ENCODE measurements at regions not wholly inside any gene's neighbourhood (a gene's known extent, or its start where the extent isn't known, plus 50 kb on each side); places are given as distances from the start of the nearest gene placed in this dataset.

DNA sequence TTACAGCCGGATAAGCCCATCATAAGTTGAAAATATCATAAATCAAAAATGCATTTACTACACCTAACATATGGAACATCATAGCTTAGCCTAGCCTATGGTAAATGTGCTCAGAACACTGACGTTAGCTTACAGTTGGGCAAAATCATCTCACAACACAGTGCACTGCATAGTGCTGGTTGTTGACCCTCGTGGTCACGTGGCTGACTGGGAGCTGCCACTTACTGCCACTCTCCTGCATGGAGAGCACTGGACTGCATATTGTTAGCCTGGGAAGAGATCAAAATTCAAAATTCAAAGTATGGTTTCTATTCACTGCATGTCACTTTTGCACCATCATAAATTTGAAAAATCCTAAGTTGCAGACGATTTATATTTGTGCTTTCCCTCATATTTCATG, 94.0 kb upstream of the CACNA2D3 start:
- DNase-seq (ENCODE audit: low spot score) = no peak
- intact Hi-C loops (cut with DNase I) = no loop called here

DNA sequence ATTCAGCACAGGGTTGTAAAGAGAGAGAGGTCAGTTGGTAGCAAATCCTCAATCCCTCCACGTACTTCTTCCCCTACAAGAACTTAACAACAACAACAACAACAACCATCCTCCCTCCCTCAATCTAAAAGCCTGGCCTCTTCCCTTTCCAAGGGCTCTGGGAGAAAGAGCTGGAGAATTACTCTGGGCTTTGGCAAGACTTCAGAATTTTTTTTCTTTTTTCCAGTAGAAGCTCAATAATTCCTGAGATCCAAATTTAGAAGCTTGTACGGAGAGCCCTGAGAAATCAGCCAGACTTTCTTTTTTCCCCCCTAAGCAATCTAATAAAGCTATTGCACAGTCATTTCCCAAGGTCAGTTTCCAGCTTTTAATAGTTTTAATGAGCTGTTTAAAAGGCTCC, 95.8 kb upstream of the CACNA2D3 start:
- intact Hi-C loops (cut with DNase I) = no loop called here
- DNase-seq (ENCODE audit: low spot score) = no peak

DNA sequence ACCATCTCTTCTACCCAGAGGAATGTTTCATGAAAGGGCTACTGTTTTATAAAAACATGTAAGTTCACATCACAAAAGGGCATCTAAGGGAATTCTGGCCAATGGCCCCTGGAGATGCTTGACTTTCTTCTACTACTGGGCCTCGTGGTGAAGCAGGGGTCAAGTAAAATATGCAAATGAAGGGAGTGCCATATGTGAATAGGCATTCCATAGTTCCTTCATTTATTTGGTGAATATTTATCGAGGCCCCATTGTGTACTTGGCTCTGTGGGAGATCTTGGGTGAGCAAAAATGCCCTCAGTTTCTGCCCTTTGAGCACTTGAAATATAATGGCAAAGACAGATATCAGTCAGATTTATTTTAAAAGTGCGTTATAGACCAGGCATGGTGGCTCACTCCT, 101.3 kb upstream of the CACNA2D3 start:
- intact Hi-C loops (cut with DNase I) = no loop called here
- no peak for DNase-seq (ENCODE audit: low spot score)

DNA sequence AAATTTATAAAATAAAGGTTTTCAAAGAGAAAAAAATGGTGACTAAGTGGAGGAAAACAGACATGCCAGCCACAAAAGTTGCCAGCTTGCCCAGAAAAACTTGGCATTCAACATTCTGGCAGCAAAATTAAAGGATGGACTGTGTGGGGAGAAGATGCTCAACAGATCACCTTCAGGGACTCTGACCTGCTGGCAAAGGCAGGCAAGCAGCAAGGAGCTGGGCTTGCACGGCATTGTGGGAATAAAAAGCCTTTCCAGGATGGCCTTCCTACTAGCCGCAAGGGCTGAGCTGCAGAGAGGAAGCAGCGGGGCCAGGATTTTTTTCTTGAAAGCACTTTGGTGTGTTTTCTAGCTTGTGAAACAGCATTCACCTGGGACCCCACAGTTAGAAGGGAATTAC, 101.9 kb upstream of the CACNA2D3 start:
- no peak for DNase-seq (ENCODE audit: low spot score)
- intact Hi-C loops (cut with DNase I) = no loop called here

DNA sequence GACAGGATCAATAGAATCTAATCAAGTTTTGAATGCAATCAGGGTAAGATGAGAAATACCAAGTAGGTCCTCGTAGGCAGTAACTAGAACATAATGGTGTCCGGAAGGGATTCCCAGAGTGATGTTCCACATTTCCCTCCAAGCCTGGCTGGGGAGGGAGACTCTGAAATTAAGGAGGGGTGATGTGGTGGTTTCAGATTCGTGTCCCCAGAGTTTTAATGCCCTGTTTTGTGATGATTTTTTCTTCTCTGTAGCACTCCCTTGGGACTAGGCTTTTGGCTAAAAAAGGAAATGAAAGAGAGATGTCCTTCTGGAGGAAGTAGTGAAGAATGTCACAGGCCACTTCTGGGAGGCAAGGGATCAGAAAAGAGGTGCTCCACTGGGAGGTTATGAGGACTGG, 108.3 kb upstream of the CACNA2D3 start:
- intact Hi-C loops (cut with DNase I) = no loop called here
- DNase-seq (ENCODE audit: low spot score) = no peak

DNA sequence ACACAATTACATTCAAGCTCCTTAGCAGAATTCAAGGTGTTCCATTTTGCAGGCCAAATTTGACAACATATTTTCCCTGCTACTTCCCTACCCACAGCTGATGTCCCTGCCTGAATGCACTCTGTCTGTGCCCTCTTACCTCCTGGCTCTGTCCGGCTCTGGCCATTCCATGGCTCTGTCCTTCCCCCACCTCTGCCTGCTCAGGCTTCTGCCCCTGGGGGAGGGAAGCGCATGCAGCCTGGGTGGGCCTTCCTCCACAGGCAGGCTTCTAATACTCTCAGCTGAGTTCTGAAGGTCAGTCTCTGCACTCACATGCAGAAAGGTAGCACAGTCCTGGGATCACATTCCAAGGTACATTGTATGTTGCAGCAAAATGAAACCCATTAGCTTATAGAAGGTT, 113.6 kb upstream of the CACNA2D3 start:
- DNase-seq (ENCODE audit: low spot score) = no peak

DNA sequence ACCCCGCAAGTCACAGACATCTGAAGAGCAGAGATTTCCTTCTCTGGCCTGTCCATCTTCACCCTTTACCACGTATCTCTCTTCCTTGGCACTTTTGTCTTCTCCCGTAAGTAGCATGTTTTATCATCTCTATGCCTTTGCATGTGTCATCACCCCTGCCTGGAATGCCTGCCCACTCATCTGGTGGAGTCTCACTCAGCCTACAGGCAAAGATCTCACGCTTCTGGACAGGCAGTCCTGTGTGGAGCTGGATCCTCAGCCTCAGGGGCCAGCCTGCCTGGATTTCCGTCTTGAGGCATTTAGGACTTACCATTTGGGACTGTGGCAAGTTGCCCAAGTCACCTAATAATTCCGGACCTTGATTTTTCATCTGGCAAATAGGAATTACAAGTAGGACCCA, 114.3 kb upstream of the CACNA2D3 start:
- no peak for DNase-seq (ENCODE audit: low spot score)
- intact Hi-C loops (cut with DNase I) = no loop called here

More for the DNA sequence above, 113.6 kb upstream of the CACNA2D3 start:
- intact Hi-C loops (cut with DNase I) = no loop called here

DNA sequence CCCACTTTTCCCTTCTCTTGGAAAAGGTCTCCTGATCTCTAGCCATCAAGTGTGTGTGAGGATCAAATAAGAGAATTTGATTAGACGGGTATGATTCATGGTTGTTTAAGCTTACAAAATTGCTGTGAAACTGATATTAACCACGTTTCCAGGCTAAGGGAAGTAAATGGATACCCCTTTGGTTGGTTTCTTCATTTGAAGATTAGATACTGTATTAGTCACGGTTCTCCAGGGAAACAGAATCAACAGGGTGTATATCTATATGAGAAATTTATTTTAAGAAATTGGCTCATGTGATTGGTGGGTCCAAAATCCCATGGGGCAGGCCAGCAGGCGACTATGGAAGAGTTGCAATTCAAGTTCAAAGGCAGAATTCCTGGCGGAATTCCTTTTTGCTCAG, 112.7 kb upstream of the SELENOK start:
- intact Hi-C loops (cut with DNase I) = no loop called here
- DNase-seq (ENCODE audit: low spot score) = no peak

DNA sequence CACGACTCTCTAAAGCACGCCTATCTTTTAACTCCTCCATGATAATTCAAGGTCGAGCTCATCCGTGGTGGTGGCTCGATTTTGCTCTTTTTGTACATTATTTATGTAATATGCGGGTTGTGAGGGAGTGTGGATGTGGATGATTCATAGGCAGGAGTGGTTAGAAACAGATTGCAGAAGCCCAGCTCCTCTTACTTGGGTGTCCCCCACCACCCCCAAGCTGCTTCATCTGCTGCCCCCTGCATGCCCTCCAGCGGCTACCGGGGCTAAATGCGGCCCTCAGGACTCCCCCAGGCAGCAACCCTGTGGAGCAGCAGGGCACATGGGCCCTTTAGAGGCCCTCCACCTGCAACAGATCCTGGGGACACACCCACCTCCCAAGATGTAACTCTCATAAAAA, 111.5 kb upstream of the SELENOK start:
- no peak for DNase-seq (ENCODE audit: low spot score)
- intact Hi-C loops (cut with DNase I) = no loop called here

DNA sequence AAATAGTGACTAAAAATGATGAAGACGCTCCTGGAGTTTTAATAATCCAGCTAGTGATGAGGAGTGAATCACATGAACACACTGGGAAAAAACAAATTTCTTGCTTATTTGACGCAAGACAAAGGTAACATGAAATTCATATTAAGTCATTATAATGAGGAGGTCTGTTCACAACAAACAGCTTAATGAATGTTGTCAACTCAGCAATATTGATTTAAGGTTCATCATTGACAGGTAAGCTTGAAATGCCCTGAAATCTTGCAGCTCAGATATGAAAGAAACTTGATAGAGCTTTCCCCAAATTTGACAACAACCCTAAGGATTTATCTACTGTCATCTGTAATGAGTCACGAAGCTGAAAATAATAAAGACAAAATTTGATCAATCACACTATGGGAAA, 108.1 kb upstream of the SELENOK start:
- intact Hi-C loops (cut with DNase I) = no loop called here
- DNase-seq (ENCODE audit: low spot score) = no peak

DNA sequence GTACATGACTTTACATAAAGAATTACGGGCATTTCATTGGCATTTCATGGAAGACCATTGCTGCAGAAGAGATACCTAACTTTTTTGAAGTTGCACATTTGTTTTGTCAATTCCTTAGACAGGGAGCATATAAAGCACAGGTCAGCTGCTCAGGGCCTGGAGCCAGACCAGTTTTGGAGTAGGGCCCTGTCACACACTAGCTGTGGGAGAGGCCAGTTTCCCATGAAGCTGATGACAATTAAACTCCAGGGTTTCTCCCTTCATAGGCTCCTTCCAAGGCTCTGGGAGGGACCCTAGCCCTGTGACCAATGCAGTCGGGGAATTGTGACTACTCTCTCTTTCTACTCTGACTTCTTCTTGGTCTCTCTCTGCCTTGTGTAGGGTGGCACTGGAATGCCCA, 107.3 kb upstream of the SELENOK start:
- no peak for DNase-seq (ENCODE audit: low spot score)
- intact Hi-C loops (cut with DNase I) = no loop called here

DNA sequence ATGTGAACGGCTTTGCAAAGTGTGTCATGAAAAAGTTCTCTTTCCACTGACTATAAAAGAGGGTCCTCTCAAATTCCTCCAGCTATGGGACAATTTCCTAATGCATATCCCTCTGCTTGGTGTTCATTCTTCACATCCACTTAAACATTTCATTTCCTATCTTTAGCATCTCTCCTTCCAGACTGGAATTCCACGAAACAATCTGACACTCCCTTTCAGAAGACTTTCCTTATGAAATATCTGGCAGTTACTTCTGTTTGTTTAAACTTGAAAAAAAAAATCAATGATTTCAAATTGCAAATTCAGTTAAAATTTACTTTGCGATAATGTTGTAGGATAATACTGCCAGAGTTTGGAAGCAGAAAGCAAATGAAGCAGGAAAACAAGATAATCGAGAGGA, 105.8 kb upstream of the SELENOK start:
- intact Hi-C loops (cut with DNase I) = no loop called here
- DNase-seq (ENCODE audit: low spot score) = no peak

DNA sequence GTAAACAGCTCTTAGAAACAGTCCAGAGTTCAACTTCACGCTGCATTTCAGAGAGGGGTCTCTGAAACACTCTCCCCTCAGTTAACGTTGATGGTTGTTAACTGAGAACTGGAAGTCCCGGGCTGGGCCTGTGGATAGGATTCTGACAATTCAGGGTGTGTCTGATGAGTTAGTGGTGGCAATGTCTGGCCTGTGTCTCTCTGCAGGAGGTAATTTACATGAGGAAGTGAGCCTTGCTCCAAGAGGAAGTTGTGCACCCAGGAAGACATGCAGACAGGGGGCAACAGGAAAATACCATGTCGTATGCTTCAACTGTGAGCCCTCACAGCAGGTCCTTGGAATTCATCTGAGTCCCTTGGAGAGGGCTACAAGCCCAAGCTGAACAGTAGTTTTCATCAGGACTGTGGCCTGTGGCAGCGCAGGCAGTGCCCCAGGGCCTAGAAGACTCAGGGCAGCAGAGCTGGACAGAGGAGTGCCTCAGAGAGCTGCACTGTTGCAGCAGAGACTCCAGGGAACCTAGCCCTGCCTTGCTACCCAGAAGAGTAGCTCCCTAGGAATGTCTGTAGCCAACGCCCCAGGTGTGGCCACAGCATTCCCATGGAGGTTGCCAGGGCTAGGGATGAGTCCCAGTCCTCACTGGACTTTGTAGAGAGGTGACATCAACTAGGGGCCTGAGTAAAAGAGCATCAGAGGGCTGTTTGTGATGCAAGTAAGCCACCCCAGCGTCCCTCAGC, 104.6 kb upstream of the SELENOK start:
- intact Hi-C loops (cut with DNase I) = no loop called here
- DNase-seq (ENCODE audit: low spot score) = no peak

DNA sequence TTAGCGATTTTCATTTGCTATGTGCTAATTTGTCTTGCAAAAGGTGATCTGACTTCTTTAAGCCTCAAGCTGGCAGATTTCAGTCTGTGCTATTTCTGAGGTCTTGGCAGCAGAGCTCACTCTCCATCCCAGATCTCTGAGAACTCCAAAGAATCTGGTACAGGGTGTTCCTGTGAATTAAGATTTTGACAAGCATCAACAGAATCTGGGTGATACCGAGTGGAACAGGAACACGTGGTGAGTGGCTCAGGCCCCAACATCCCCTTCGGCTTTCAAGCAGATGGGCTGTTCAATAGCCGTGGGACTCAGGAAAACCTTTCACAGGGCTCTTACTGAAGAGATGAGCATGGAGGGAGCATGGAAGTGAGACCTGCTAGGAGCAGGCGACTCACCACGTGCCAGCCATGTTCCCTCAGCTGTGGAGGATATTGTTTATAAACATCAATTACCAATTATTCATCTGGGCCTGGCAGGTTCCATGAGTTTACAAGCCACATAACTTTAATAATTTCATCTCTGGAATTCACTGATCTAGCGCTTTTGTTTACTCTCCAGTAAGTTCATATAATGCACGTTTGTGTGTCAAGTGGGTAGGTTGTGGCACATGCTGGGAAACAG, 103.4 kb upstream of the SELENOK start:
- intact Hi-C loops (cut with DNase I) = no loop called here
- DNase-seq (ENCODE audit: low spot score) = no peak

DNA sequence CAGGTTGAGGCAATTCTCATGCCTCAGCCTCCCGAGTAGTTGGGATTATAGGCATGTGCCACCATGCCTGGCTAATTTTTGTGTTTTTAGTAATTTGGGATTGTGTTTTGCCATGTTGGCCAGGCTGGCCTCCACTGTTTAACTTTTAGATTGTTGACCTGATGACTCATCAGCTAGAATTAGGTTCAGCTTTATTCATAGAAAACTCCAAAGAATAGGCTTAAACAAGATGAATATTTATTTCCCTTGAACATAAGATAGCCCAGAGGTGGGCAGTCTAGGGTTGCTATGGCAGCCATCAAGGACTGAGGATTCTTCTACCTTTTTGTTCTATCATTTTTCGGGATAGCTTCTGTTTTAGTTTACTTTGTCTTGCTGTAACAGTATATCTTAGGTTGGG, 99.6 kb upstream of the SELENOK start:
- intact Hi-C loops (cut with DNase I) = no loop called here
- no peak for DNase-seq (ENCODE audit: low spot score)

DNA sequence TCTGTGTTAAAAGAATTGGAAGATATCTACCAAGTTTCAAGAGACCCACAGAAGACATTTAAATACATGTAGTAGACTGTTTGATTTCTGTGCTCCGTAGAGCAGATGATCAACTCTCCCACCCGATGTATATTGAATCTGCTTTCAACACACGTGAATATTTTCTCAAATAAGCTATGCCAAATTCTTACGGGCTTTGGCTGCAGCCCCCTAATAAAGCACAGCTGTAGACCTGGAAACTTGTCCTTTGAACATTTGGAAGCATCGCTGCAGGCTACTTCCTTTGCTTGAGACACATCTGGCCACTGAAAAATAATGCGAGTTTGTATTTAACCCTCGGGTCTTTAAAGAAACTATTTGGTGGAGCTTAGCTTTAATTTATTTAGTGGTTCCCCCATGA, 98.3 kb upstream of the SELENOK start:
- intact Hi-C loops (cut with DNase I) = no loop called here

DNA sequence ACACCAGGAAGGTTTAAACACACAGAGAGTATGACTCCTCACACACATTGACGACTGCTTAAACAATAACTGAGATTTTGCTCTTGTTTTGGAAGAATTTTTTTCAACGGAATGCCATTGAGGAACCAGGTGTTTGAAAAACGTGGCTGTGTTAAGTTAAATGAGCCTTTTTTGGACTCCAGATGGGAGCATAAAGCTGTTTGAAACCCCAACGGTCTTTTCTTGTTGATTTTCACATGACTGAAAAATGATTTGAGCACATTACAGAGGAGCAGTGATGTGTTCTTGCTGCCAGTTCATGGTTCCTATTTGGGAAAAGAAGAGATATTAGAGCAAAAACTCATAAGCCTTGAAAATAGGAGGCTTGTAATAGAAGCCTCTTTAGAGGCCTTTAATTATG, 97.8 kb upstream of the SELENOK start:
- intact Hi-C loops (cut with DNase I) = no loop called here

More for the DNA sequence above, 98.3 kb upstream of the SELENOK start:
- DNase-seq (ENCODE audit: low spot score) = no peak

DNA sequence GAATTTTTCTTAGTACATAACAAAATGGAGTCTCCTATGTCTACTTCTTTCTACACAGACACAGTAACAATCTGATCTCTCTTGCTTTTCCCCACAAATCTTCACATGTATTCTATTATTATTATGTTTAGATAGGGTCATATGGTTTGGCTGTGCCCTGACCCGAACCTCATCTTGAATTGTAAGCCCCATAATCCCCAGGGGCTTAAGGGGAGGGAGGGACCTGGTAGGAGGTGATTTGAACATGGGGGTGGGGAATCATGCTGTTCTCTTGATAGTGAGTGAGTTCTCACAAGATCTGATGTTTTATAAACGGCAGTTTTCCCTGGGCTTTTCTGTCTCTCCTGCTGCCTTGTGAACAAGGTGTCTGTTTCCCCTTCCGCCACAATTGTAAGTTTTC, 86.7 kb upstream of the SELENOK start:
- intact Hi-C loops (cut with DNase I) = loop anchor here in 1 of 2 donors (10.0 kb wide), 1 partner anchor 106 kb away; no protein-coding TSS in a partner anchor

More for the DNA sequence above, 97.8 kb upstream of the SELENOK start:
- no peak for DNase-seq (ENCODE audit: low spot score)

DNA sequence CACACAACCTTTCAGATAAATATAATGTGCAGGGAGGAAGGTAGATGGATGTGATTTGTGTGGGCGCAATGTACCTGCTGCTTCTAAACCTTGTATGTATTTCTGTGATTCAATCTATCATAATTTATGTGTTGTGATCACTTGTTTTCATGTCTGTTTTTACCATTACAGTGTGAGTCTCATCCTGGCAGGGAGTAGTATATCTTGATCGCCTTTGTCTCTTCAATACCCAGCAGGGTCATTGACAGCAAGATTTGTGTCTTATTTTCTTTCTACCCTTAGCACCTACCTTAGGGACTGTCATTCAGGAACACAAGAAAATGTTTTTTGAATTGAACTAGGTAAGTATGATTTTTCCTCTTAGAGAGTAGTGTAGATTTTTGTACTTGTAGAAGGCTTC, 83.7 kb upstream of the SELENOK start:
- intact Hi-C loops (cut with DNase I) = loop anchor here in 1 of 2 donors (10.0 kb wide), 1 partner anchor 109 kb away; no protein-coding TSS in a partner anchor

More for the DNA sequence above, 86.7 kb upstream of the SELENOK start:
- DNase-seq (ENCODE audit: low spot score) = no peak

DNA sequence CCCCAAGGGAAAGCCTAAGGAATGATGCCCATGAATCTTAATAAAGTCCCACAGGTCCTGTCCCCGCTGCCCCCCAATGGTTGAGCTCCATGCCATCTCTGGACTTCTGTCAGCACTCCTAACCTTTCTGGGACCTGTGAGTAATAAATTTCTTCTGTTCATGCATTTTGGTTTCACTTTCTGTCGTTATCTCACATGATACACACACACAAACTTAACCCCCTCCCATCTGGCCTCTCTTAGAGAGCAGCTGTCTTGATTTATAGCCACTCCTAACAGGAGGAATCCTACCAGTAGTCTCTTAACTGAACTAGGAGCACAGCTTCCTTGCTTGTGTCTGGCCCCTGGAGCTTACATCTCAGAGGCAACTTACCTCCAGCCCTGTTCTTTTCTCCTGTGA, 82.7 kb upstream of the SELENOK start:
- DNase-seq (ENCODE audit: low spot score) = no peak
- intact Hi-C loops (cut with DNase I) = loop anchor here in 1 of 2 donors (10.0 kb wide), 1 partner anchor 110 kb away; no protein-coding TSS in a partner anchor

More for the DNA sequence above, 83.7 kb upstream of the SELENOK start:
- DNase-seq (ENCODE audit: low spot score) = no peak

DNA sequence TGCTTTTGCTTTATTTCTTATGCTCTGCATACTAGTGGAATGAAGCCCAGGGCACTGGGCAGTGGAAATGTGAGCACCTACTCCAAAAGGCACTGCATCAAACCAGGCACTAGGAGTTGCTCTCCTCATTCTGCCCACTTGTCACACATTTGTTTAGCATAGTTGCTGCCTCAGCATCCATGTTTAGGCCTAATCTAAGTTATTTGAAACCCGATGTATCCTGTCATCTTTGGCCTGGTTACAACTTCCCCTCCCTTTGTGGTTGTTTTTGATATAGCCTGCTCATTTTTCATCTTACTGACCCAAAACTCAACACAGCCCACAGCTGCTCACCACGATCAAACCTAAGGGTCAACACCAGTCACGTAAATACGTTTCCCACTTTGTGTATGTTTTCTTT, 82.2 kb upstream of the SELENOK start:
- no peak for DNase-seq (ENCODE audit: low spot score)
- intact Hi-C loops (cut with DNase I) = loop anchor here in 1 of 2 donors (10.0 kb wide), 1 partner anchor 111 kb away; no protein-coding TSS in a partner anchor

Measured in posterior vena cava (tissue), 2 donors.